ENCODE measurements at regions not wholly inside any gene's neighbourhood (a gene's known extent, or its start where the extent isn't known, plus 50 kb on each side); places are given as distances from the start of the nearest gene placed in this dataset.

DNA sequence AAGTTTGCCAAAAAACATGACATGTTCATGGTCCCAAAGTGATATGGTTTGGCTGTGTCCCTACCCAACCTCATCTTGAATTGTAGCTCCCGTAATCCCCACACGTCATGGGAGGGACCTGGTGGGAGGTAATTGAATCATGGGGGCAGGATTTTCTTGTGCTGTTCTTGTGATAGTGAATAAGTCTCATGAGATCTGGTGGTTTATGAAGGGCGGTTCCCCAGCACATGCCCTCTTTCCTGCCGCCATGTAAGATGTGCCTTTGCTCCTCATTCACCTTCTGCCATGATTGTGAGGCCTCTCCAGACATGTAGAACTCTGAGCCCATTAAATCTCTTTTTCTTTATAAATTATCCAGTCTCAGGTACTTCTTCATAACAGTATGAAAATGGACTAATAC, 322.1 kb downstream of the MED10 start:
- TF ChIP-seq, protein P1, sequence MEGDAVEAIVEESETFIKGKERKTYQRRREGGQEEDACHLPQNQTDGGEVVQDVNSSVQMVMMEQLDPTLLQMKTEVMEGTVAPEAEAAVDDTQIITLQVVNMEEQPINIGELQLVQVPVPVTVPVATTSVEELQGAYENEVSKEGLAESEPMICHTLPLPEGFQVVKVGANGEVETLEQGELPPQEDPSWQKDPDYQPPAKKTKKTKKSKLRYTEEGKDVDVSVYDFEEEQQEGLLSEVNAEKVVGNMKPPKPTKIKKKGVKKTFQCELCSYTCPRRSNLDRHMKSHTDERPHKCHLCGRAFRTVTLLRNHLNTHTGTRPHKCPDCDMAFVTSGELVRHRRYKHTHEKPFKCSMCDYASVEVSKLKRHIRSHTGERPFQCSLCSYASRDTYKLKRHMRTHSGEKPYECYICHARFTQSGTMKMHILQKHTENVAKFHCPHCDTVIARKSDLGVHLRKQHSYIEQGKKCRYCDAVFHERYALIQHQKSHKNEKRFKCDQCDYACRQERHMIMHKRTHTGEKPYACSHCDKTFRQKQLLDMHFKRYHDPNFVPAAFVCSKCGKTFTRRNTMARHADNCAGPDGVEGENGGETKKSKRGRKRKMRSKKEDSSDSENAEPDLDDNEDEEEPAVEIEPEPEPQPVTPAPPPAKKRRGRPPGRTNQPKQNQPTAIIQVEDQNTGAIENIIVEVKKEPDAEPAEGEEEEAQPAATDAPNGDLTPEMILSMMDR (IDR thresholded peaks at IDR 0.05; ENCODE audit: low read depth, low read length) = no peak
- TF ChIP-seq POLR2A (IDR thresholded peaks at IDR 0.05; ENCODE audit: extremely low read depth, insufficient read length) (no peak), MYC (IDR thresholded peaks at IDR 0.05; ENCODE audit: low read depth, low read length) (no peak)

Measured in NB4 (cell line).